ENCODE measurements at regions not wholly inside any gene's neighbourhood (a gene's known extent, or its start where the extent isn't known, plus 50 kb on each side); places are given as distances from the start of the nearest gene placed in this dataset.
"Not testable (repeated sequence)": the region's sequence is repeated elsewhere in the genome, so short reads cannot be mapped to it uniquely, and the experiment has no call there.

DNA sequence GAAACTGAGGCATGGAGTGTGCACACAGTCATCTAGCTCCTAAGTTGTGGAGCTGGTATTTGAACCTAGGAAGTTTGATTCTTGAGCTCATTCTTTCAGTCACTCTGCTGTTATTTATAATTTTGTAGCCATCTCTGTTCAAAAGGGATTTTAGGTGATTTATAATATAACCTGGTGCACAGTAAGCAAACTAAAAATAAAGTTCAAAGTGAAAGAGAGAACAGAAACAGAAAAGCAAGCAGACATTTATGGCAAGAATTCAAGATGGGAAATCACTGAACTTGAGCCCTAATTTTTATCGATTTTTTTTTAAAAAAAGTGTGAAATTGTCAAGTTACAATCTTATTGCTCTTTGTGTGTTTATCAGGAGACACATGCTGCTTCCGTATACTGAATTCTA lies 71.4 kb upstream of the SLC7A14 start:
- no peak for TF ChIP-seq POLR2AphosphoS5 (IDR thresholded peaks at IDR 0.05; ENCODE audit: low read depth, low read length)
- TF ChIP-seq POLR2A (IDR thresholded peaks at IDR 0.05; ENCODE audit: low read depth, low read length): no peak
- no peak for TF ChIP-seq TAF1 (IDR thresholded peaks at IDR 0.05; ENCODE audit: borderline replicate concordance, low read depth, low read length)
- FAIRE-seq: no peak
- no peak for DNase-seq (ENCODE audit: insufficient read length)

DNA sequence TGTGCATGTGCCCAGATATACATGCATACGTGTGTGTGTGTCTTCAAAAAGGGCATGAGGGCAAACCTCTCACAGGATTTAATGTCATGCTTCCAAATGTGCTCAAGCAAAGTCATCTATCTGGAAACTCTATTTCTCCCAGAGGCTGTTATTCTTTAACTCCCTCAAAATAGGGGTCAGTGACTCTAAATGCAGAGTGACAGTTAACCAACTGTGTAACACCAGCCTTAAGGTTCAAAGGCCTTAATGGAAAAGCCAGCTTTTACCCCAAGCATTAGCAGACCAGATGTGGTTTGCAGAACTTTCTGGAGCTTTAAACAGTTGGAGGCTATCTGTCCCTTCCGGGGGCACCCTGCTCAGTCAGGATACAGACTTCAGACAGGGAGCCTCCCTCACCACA lies 70.4 kb upstream of the SLC7A14 start:
- DNase-seq (ENCODE audit: insufficient read length) (no peak), FAIRE-seq (no peak)
- no peak for TF ChIP-seq POLR2AphosphoS5 (IDR thresholded peaks at IDR 0.05; ENCODE audit: low read depth, low read length)

- TF ChIP-seq POLR2AphosphoS5 (IDR thresholded peaks at IDR 0.05; ENCODE audit: low read depth, low read length) (no peak), TAF1 (IDR thresholded peaks at IDR 0.05; ENCODE audit: borderline replicate concordance, low read depth, low read length) (no peak), POLR2A (IDR thresholded peaks at IDR 0.05; ENCODE audit: low read depth, low read length) (no peak)
- DNase-seq (ENCODE audit: insufficient read length) (no peak), FAIRE-seq (no peak)
These were observed 67.9 kb upstream of the SLC7A14 start for GRCh38 chr3:170653801-170654200.

- TF ChIP-seq POLR2AphosphoS5 (IDR thresholded peaks at IDR 0.05; ENCODE audit: low read depth, low read length): no peak
- TF ChIP-seq TAF1 (IDR thresholded peaks at IDR 0.05; ENCODE audit: borderline replicate concordance, low read depth, low read length): no peak
- TF ChIP-seq POLR2A (IDR thresholded peaks at IDR 0.05; ENCODE audit: low read depth, low read length): no peak
- no peak for FAIRE-seq
- no peak for DNase-seq (ENCODE audit: insufficient read length)
These were observed 65.5 kb upstream of the SLC7A14 start for GRCh38 chr3:170651260-170651845.

- not testable (repeated sequence) for DNase-seq (ENCODE audit: insufficient read length); FAIRE-seq
These were observed 64.7 kb upstream of the SLC7A14 start for GRCh38 chr3:170650557-170650956.

DNA sequence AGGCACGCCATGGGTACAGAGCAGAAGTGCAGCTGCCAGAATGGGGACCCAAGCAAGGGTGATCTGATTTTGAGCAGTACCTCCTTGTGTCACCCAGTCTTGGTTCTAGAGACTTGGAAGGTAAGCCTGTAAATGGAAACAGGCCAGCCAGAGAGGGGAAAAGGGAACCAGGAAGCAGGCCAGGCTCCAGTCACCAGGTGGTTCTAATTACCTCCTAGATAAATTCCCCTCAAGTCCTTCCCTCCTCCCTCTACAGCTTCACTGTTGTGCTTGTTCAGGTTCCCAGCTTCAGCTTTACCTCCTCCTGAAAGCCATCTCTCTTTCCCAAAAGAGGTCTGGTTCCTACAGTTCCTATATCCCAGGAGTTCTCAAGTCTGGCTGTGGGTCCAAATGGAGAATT lies 58.8 kb upstream of the SLC7A14 start:
- FAIRE-seq (no peak), DNase-seq (ENCODE audit: insufficient read length) (no peak)

DNA sequence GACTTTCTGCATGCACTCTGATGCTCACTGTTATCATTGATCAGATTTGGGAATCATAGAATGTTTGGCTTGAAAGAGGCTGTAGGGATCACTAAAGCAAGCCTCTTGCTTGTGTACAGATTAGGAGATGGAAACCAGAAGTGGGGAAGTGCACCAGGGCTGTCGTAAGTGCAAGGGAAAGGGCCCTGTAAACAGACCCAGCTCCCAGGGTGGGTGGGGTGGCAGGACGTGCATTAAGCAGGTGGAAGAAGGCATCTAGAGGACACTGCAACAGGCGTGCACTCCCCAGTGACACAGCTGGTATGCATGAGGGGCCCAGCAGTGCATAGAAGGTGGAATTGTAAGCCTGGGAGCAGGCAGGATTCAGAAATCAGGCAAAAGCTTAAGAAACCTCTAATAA lies 58.0 kb upstream of the SLC7A14 start:
- no peak for TF ChIP-seq TAF1 (IDR thresholded peaks at IDR 0.05; ENCODE audit: borderline replicate concordance, low read depth, low read length)
- no peak for TF ChIP-seq POLR2A (IDR thresholded peaks at IDR 0.05; ENCODE audit: low read depth, low read length)
- TF ChIP-seq POLR2AphosphoS5 (IDR thresholded peaks at IDR 0.05; ENCODE audit: low read depth, low read length): no peak
- no peak for FAIRE-seq
- no peak for DNase-seq (ENCODE audit: insufficient read length)

More for the DNA sequence above, 58.8 kb upstream of the SLC7A14 start:
- TF ChIP-seq POLR2AphosphoS5 (IDR thresholded peaks at IDR 0.05; ENCODE audit: low read depth, low read length) (no peak), TAF1 (IDR thresholded peaks at IDR 0.05; ENCODE audit: borderline replicate concordance, low read depth, low read length) (no peak), POLR2A (IDR thresholded peaks at IDR 0.05; ENCODE audit: low read depth, low read length) (no peak)

DNA sequence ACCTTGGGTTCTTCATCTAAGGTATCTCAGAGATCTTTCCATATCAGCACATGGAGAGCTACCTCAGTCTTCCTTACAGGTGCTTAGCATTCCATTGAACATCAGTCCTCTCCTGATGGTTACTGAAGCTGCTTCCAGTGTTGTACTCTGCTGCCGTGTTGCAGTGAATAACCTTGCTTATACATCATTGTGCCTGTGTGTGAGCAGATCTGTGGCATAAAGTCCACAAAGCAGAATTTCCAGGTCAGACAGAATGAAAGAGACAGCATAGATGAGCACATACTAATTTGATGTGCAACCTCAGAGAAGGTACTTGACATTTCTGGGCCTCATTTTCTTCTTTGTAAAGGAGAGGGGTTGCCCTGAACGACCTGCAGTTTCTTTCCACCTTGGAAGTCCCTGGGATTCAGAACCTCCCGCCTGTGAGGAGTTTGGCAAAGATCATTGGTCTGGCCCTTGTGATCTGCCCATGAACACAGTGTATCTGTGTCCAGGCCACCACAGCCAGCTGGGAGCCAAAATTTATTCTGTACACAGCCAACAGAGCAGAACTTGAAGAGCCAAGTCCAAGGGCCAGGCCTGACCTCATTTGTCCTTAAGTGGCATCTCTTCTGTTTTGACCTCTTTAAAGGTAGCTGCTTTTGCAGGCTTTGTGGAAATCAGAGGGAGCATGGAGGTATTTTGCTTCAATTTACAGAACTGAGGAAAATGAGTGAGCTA lies 57.2 kb upstream of the SLC7A14 start:
- DNase-seq (ENCODE audit: insufficient read length) (no peak), FAIRE-seq (no peak)
- TF ChIP-seq POLR2A (IDR thresholded peaks at IDR 0.05; ENCODE audit: low read depth, low read length) (no peak), POLR2AphosphoS5 (IDR thresholded peaks at IDR 0.05; ENCODE audit: low read depth, low read length) (no peak), TAF1 (IDR thresholded peaks at IDR 0.05; ENCODE audit: borderline replicate concordance, low read depth, low read length) (no peak)

- TF ChIP-seq POLR2AphosphoS5 (IDR thresholded peaks at IDR 0.05; ENCODE audit: low read depth, low read length) (no peak), TAF1 (IDR thresholded peaks at IDR 0.05; ENCODE audit: borderline replicate concordance, low read depth, low read length) (no peak), POLR2A (IDR thresholded peaks at IDR 0.05; ENCODE audit: low read depth, low read length) (no peak)
- no peak for FAIRE-seq
- no peak for DNase-seq (ENCODE audit: insufficient read length)
These were observed 55.8 kb upstream of the SLC7A14 start for GRCh38 chr3:170641510-170642236.

GRCh38 chr3:170640737-170641171 lies 54.9 kb upstream of the SLC7A14 start:
- no peak for FAIRE-seq
- no peak for TF ChIP-seq POLR2AphosphoS5 (IDR thresholded peaks at IDR 0.05; ENCODE audit: low read depth, low read length)
- TF ChIP-seq POLR2A (IDR thresholded peaks at IDR 0.05; ENCODE audit: low read depth, low read length): no peak
- TF ChIP-seq TAF1 (IDR thresholded peaks at IDR 0.05; ENCODE audit: borderline replicate concordance, low read depth, low read length): no peak
- DNase-seq (ENCODE audit: insufficient read length): no peak

DNA sequence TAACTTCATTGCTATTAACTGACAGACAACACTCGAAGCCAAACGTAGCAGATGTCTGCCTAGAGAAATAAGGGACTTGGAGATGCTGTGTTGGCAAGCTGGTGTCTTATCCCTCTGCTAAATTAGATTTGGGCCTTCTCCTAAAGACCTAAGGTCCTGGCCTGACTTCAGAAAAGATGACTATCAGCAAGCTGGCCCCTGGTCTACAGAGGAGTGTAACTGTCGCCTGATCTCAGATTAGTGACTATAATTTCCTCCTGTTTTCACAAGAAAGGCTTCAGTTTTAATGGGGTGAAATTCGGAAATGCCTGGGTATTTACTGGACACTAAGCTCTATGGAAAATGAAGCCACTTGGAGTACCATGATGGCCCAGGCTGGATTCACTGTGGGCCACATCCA lies 53.1 kb upstream of the SLC7A14 start:
- DNase-seq (ENCODE audit: insufficient read length): no peak
- FAIRE-seq: no peak
- TF ChIP-seq TAF1 (IDR thresholded peaks at IDR 0.05; ENCODE audit: borderline replicate concordance, low read depth, low read length) (no peak), POLR2A (IDR thresholded peaks at IDR 0.05; ENCODE audit: low read depth, low read length) (no peak), POLR2AphosphoS5 (IDR thresholded peaks at IDR 0.05; ENCODE audit: low read depth, low read length) (no peak)

- TF ChIP-seq POLR2AphosphoS5 (IDR thresholded peaks at IDR 0.05; ENCODE audit: low read depth, low read length) (no peak), POLR2A (IDR thresholded peaks at IDR 0.05; ENCODE audit: low read depth, low read length) (no peak), TAF1 (IDR thresholded peaks at IDR 0.05; ENCODE audit: borderline replicate concordance, low read depth, low read length) (no peak)
- FAIRE-seq (no peak), DNase-seq (ENCODE audit: insufficient read length) (no peak)
These were observed 51.4 kb upstream of the SLC7A14 start for GRCh38 chr3:170637306-170637705.
